Posterior cingulate gyrus (tissue), 11 donors: ENCODE measurements at regions not wholly inside any gene's neighbourhood (a gene's known extent, or its start where the extent isn't known, plus 50 kb on each side); places are given as distances from the start of the nearest gene placed in this dataset.
"Not testable (repeated sequence)": the region's sequence is repeated elsewhere in the genome, so short reads cannot be mapped to it uniquely, and the experiment has no call there.

Experiments
- DNase-seq, 10 donors: peaks; one replicate each; pipeline versions ENCODE4 v3.0.0 to v3.0.0-alpha.2; 2020 to 2021; ENCODE audit warnings: mixed read lengths in 3 of 10
- intact Hi-C: fragments of 100-400 bp; cut with DNase I; formaldehyde crosslinking; loops from one replicate; pipeline ENCODE4 v1.15.1; 2023

DNA sequence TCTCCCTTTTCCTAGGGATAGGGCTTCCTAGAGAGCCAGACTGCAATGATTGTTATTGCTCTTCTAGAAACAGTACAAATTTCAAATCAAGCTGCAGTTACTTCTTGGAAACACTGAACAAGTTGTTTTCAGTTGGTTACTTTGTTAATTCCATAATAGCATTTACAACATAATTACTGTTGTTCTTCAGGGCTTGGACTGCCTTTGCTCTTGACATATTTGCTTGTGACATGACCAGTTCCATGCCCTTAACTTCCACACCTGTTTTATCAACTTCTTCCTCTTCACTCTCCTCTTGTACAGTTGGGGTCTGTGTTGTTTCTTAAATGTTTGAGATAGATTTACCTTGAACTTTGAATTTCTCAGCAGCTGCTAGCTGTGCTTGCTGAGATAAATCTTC, 104.4 kb downstream of the SEC23IP start:
- no peak for DNase-seq
- intact Hi-C loops: no loop called here

DNA sequence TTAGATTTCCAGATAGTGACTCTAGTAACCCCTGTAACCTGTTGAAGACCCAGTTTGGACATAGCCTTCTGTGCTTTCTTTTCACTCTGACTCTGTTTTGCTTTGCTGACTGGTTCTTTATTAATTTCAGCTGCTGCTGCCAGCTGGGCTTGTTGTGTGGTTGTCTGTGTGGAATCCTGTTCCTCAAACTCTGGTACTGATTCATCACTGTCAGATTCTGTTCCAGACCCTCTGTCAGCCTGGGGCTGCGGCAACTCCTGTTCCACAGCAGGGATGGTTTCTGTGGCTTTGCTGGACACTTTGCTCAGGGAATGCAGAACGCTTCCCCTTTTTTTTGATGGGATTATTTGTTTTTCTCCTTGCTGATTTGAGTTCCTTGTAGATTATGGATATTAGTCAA, 104.9 kb downstream of the SEC23IP start:
- intact Hi-C loops: no loop called here
- DNase-seq: no peak

DNA sequence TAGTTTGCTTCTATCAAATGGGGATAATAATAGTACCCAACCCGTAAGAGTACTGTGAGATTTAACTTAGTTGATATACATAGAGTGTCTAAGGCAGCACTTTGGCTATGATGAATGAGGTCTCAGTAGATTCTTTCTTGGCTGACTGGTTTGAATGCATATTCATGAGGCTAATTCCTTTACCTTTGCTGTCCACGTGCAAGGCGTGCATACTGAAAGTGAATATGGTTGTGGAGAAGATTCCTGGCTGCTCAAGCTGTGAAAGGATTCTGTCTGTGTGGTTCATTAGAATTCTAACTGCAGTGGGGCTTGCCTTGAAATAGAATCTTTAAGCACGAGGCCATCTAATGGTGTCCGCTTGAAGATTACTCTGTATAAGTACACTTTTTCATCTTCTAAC, 110.3 kb downstream of the SEC23IP start:
- DNase-seq: no peak
- intact Hi-C loops: no loop called here

DNA sequence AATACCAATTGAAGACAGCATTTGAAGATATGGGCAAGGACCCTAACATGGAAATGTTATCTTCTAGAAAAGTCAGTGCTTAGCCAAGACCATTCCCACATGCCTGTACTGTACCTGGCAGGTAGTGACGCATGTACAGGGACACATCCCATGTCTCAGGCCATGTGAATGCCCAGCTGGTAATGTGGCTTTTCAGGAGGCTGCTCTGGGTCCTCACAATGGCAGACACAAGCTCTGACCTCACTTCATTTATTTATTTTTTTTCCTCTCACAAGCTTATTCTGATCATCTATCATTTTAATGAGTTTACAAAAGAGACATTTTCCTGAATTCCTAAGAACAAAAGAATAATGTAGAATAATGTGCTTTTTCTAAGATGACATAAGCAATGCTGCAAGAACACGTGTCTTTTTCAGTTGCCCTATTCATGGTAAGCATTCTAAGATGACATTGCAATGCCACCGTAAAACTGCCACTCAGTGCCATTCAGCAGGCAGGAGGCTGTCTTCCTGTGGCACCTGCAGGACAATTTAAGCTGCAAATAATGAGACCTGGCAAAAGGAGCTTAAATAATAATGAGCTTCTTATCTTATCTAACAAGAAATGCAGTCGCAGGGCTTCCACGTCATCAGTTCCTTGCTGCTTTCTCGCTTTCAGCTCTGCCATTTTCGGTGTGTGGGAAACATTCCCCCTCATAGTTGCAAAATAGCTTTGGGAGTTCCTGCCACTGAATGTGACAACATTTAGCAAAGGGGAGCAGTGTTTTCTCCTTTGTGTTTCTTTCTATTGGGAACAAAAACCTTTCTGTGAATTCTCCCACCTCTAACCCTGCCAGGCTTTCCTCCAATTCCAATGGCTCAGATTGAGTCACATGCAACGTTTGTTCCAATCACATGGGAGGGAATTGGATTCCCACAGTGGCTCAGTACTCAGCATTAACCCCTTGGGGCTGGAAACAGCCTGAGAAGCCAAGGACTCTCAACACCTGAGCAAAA, 113.0 kb downstream of the SEC23IP start:
- intact Hi-C loops: no loop called here
- DNase-seq: no peak

DNA sequence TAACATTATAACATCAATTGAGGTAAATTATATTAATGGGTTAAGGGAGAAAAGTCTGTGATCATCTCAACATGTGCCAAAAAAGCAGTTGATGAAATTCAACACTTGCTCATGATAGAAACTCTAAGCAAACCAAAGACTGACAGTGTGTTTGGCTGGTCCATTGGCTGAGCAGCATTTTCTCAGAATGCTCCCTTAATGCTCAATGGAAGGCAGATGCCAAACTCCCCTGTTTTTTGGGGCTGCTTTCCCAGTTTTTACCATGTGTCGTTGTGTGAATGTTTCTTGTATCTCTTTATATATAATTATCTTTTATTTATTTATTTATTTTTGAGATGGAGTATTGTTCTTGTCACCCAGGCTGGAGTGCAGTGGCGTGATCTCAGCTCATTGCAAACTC, 114.7 kb downstream of the SEC23IP start:
- no peak for DNase-seq
- intact Hi-C loops: no loop called here

DNA sequence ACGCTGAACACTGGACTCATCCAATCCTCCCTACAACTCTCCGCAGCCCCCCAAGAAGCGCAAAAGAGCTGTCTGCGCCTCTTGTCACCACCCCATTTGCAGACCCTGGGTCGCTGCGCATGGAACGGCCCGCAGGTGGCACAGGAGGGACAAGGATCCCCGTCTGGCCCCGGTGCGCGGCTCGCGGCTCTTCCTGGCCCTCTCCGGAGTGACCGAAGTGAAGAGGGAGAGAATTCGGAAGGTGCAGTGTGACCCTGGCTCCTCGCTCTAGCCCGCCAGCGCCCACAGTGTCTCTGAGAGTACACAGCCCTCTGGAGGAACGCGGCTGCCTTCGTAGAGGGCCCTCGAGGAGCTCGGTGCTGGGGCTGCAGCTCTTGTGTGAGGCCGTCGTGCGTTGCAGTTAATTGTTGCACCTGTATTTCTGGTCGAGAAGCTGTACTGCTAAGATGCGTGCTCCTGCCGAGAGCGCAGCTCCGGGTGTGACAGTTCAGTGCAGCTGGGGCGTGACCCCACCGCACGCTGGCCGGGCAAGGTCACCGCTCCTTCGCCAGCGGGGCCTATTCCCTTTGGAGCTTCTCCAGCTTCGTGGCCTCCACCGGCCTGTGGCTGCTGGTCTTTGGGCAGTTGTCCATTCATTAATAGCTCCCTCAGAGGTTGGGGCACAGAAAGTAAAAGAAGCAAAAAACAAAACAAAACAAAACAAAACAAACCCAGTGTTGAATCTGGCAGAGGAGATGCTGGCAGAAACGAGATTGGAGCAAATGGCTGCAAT, 119.0 kb downstream of the SEC23IP start:
- peak in 3 of 10 donors; percentile 18 to 66 (median 55) for DNase-seq
- intact Hi-C loops: no loop called here

DNA sequence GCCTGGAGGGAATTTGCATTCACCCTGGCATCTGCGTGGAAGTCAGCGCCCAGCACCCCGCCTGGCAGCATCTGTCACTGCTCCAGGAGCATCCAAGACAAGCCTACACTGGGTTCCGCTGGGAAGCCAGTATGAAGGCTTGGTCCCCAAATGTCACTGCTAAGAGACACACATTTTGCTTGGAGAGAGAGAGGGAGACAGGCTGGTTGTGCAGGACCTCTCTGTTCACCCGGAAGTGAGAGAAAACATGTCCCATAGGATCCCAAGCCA, 119.5 kb downstream of the SEC23IP start:
- intact Hi-C loops: no loop called here
- DNase-seq: peak in 1 of 10 donors; percentile 66

DNA sequence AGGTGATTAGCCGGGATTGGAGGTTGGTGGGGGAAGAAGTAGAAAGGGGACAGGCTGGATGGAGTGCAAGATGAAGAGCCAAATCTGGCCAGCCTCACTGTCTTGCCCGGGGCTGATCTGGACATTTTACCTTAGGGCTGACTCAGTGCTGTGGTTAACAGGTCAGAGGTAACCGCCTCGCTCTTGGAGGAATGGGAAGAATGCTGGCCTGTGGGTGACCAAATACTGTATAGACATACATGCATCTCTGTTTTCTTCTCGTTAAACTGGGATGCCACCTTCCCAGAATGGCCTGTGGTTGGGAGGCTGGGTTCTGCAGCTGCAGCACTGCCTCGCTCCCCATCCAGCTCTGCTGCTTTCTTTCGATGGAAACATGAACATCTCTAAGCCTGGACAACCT, 120.0 kb downstream of the SEC23IP start:
- DNase-seq: no peak
- intact Hi-C loops: no loop called here

DNA sequence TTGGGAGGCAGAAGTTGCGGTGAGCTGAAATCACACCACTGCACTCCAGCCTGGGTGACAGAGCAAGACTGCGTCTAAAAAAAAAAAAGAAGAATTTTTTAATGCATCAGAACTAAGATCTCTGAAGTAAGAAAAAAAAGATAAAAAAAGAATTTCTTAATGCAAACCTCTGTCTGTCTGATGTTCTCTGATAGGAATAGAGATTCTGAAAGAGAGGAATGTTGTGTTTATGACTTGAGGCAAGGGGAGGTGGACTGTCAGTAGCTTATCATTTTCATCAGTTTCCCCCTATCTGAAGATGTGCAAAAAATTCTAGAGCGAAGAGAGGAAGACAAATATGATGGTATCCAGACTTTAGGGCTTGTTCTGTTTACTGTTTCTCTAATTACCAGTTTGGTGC, 121.5 kb downstream of the SEC23IP start:
- intact Hi-C loops: no loop called here
- no peak for DNase-seq

DNA sequence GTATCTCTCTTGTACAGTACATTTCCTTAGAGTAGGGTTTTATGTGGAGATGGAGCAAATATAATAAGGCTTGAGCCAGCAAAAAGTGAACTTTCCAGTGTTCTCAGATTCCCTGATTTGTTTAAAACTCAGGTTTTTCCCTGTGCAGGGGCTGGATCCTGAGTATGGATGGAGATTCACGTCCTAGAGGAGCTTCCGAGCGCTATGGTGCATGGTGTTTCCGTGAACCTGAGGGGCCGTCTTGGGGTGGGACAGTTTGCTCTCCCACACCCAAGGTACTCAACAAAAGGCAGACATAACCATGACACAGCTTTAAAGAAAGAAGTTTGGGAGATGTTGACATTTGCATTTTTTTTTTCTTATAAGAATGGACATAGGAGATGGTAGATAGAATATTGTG, 122.5 kb downstream of the SEC23IP start:
- no peak for DNase-seq
- intact Hi-C loops: no loop called here

DNA sequence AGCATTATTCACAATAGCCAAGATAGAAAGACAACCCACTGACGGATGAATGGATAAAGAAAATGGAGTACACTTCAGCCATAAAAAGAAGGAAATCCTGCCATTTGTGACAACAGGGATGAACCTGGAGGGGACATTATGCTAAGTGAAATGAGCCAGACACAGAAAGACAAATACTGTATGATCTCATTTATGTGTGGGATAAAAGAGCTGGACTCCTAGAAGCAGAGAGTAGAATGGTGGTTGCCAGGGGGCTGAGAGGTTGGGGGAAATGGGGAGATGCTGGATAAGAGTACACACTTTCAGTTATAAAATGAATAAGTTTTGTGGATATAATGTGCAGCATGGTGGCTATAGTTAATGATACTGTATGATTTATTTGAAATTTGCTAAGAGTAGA, 124.4 kb downstream of the SEC23IP start:
- intact Hi-C loops: no loop called here
- no peak for DNase-seq

DNA sequence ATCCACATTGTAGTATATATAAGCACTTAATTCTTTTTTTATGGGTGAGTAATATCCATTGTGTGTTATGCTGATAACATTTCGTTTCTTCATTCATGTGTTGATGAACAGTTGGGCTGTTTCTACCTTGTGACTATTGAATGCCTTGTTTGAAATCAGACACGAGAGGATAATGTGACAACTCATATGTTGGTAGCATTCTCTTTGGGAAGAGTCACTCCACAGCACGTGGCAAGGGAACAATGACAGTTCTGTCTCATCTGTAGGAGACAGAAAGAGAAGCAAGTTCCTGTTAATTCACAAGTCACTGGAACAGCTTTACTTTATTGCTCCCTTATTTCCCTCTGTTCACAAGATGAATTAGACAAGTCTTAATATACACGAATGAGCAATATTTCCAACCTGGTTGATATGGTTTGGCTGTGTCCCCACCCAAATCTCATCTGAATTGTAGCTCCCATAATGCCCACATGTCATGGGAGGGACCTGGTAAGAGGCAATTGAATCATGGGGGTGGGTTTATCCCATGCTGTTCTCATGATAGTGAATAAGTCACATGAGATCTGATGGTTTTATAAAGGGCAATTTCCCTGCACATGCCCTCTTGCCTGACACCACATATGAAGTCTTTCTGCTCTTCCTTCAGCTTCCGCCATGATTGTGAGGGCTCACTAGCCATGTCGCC, 125.3 kb downstream of the SEC23IP start:
- no peak for DNase-seq
- intact Hi-C loops: no loop called here

DNA sequence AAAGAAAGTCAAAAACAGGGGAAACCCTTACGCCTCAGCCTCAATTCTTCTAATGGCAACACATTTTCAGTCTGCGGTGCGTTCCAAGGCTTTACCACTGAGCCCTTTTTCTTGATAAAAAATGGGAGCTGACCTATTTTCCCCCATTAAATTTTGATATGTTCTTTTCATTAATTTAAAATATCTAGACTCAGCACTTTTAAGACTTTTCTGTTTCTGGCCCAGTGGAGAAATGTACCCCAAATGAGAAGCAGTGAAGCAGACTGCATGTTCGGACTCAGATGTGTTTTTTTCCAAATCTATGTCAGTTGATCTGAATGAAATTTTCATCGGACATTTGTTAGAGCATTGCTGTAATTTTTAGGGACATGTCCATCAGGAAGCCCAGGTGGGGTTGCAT, 126.2 kb downstream of the SEC23IP start:
- DNase-seq: no peak

DNA sequence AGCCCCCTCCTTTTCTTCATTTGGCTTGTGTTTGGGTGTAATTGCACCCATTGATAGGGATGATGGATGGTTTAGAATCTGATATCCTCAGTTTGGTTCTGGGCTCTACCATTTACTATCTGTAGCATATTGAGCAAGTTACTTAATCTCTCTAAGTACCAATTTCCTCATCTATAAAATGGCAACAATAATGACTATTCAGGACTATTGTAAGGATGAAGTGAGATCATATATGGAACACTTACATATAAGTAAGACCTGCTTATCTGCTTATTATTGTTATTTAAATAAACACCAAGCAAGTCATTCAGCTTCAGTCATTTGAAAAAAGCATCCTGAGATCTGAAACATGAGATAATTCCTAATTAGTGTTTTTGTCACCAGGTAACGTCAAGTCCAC, 127.0 kb downstream of the SEC23IP start:
- no peak for DNase-seq
- intact Hi-C loops: no loop called here

More for the DNA sequence above, 126.2 kb downstream of the SEC23IP start:
- intact Hi-C loops: no loop called here

DNA sequence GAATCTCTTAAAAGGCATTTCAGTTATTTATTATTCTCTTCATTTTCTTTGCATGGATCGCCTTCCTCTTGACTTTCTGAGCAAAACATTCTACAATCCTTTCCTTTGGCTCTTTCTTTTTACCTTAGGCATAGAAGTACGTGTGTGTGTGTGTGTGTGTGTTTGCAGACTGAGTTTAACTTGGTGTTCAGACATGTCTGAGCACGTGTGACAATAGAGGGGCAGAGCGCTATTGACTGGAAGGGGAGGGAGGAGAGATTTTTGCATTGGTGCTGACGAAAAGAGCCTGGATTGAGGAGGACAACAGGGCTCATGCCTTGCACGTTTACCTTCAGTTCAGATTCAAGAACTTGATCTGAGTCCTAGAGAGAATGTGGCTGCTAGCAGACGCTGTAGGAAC, 129.8 kb downstream of the SEC23IP start:
- no peak for DNase-seq
- intact Hi-C loops: no loop called here

DNA sequence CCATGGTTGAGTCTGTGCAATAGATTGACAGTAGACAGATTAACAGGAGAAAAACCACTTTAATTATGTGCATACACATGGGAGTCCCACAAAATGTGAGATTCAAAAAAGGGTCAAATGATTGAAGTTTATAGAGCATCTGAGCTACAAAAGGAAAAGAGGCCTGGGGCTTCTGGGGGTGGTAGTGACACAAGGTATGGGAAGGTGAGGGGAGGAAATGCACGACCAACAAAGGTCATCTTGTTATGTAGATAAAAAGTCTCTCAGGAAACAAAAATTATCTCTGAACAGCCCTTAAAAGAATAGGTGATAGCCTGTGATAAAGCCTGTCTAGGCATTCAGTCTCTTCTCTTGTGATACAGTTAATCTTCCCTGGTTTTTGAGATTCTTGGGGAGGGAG, 141.7 kb downstream of the SEC23IP start:
- intact Hi-C loops: no loop called here
- no peak for DNase-seq

DNA sequence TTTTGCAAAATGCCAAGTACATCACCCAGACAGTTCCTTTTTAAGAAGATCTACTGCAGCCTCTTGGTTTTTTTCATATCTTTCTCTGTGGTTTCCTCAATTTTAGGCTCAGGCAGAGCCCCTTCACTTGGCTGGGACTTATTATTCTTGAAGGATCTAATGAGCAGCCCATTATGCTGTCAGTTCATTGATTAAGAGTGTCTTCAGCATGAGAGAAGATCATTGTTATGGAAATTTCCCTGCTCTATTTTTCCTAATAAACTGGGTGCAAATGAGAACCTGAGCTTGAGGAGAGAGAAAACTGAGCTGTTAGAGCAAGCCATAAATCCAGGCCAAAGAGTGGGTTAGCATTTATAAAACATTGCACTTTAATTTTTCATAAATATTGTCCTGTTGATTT, 146.5 kb downstream of the SEC23IP start:
- no peak for DNase-seq
- intact Hi-C loops: no loop called here

DNA sequence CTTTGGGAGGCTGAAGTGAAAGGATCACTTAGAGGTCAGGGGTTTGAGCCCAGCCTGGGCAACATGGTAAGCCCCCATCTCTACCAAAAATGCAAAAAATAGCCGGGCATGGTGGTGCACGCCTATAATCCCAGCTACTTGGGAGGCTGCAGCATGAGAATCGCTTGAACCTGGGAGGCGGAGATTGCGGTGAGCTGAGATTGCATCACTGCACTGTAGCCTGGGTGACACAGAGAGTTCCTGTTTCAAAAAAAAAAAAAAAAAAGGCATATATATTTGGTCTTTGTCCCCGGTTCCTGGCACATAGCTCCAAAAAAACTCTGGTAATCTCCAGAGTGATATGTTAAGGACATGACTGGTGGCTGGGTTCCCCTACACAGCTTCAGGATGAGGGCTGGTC, 147.3 kb downstream of the SEC23IP start:
- intact Hi-C loops: no loop called here
- DNase-seq: no peak

DNA sequence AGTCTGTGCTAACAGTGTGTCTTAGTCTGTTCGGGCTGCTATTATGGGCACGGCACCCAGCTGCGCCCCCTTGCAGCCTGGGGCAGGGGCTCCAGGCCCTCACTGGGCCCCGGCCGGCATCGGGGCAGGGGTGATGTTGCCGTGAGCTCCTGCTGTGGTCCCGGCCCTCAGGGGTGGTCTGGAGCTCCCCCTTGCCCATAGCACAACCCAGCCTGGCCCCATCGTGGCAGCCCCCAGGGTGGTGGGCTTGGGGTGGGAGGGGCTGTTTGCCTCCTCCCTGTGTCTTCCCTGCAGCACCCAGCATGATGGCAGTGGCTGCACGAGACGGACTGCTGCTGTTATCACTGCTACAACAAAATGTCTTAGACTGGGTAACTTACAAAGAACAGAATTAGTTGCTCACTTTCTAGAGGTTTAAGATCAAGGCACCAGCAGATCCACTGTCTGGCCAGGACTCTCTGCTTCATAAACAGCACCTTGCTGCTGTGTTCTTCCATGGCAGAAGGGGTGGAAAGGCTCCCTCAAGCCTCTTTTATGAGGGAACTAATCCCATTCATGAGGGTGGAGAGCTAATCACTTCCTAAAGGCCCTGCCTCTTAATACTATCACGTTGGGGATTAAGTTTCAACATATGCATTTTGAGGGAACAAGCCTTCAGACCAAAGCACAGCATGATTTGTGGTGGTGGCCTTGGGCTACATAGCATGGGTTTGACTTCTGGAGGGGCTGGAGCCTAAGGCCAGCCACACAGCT, 149.5 kb downstream of the SEC23IP start:
- intact Hi-C loops: no loop called here
- DNase-seq: no peak

DNA sequence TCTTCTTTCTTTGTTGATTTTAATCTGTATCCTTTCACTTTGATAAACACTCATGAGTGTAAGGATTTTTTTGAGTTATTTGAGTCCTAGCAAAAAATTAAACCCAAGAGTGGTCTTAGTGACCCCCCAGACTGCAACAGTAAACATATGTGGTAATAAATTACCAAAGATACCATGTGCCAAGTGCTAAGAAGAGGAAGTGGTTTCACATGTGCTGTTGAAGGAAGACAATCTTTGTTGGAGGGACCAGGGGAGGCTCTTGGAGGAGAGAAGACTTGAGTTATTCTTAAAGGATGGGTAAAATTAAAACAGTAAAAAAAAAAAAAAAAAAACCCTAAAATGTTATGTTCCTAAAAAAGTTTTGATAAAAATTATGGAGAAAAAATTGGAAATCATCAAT, 150.2 kb downstream of the SEC23IP start:
- intact Hi-C loops: no loop called here
- no peak for DNase-seq

DNA sequence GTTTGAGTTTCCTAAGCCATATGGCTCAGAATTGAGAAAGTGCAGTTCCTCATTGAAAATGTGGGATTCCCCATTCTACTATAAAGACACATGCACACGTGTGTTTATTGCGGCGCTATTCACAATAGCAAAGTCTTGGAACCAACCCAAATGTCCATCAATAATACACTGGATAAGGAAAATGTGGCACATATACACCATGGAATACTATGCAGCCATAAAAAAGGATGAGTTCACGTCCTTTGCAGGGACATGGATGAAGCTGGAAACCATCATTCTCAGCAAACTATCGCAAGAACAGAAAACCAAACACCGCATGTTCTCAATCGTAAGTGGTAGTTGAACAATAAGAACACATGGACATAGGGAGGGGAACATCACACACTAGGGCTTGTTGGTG, 154.8 kb downstream of the SEC23IP start:
- intact Hi-C loops, DNase-seq: not testable (repeated sequence)
